SK-N-SH (cell line): ENCODE measurements at regions not wholly inside any gene's neighbourhood (a gene's known extent, or its start where the extent isn't known, plus 50 kb on each side); places are given as distances from the start of the nearest gene placed in this dataset.

Experiments used
- CTCF ChIP-seq: fragments of 200-600 bp; sonication (generic); IDR thresholded peaks from 2 replicates; pipeline ENCODE4 v1.6.1; 2017; ENCODE audit warnings: antibody characterized with exemption, mild to moderate bottlenecking, moderate library complexity
- ELF1 ChIP-seq: IDR thresholded peaks from 2 replicates; pipeline ENCODE4 v1.4.0; 2012
- EP300 ChIP-seq, 2 experiments: IDR thresholded peaks; 2 replicates each; pipeline versions ENCODE4 v1.4.0 to v1.6.1; 2012; ENCODE audit warnings: borderline replicate concordance in 1 of 2, low read depth in 1 of 2, low read length in 1 of 2
- EZH2phosphoT487 ChIP-seq: fragments of 200-600 bp; sonication (generic); IDR thresholded peaks from 2 replicates; pipeline ENCODE4 v1.6.1; 2017; ENCODE audit warnings: low read depth, mixed run types, mild to moderate bottlenecking, antibody characterized with exemption, moderate library complexity, borderline replicate concordance
- IRF3 ChIP-seq: fragments of 150-350 bp; IDR thresholded peaks from 2 replicates; pipeline ENCODE4 v1.6.1; 2016; ENCODE audit warnings: mild to moderate bottlenecking, low read depth, low read length
- MAX ChIP-seq: IDR thresholded peaks from 2 replicates; pipeline ENCODE4 v1.4.0; 2012; ENCODE audit warnings: low read depth
- MEF2A ChIP-seq: IDR thresholded peaks from 2 replicates; pipeline ENCODE4 v1.4.0; 2012; ENCODE audit warnings: low read depth, borderline replicate concordance
- POLR2AphosphoS5 ChIP-seq: IDR thresholded peaks from 2 replicates; pipeline ENCODE4 v1.6.1; 2012; ENCODE audit warnings: low read depth, low read length
- RCOR1 ChIP-seq: fragments of 150-350 bp; IDR thresholded peaks from 2 replicates; pipeline ENCODE4 v1.6.1; 2017; ENCODE audit warnings: antibody characterized with exemption, low read length
- TAF1 ChIP-seq: IDR thresholded peaks from 2 replicates; pipeline ENCODE4 v1.6.1; 2012; ENCODE audit warnings: low read depth, mild to moderate bottlenecking, low read length, moderate library complexity, borderline replicate concordance
- USF1 ChIP-seq: IDR thresholded peaks from 2 replicates; pipeline ENCODE4 v1.4.0; 2012; ENCODE audit warnings: low read depth, borderline replicate concordance
- YY1 ChIP-seq: IDR thresholded peaks from 2 replicates; pipeline ENCODE4 v1.4.0; 2012; ENCODE audit warnings: low read depth, mild to moderate bottlenecking
- ZBTB33 ChIP-seq: IDR thresholded peaks from 2 replicates; pipeline ENCODE4 v1.4.0; 2012; ENCODE audit warnings: low read depth, borderline replicate concordance

- TF ChIP-seq CTCF: no peak
- no peak for TF ChIP-seq EZH2phosphoT487
- no peak for TF ChIP-seq POLR2AphosphoS5
- no peak for TF ChIP-seq TAF1
- TF ChIP-seq USF1: no peak
- TF ChIP-seq MEF2A: no peak
- TF ChIP-seq IRF3: no peak
- TF ChIP-seq MAX: no peak
- TF ChIP-seq ZBTB33: no peak
- no peak for TF ChIP-seq YY1
- TF ChIP-seq ELF1: no peak
- no peak for TF ChIP-seq EP300 (IDR thresholded peaks at IDR 0.05; ENCODE audit: borderline replicate concordance in 1 of 2, low read depth in 1 of 2, low read length in 1 of 2)
- no peak for TF ChIP-seq RCOR1
These were observed 253.4 kb downstream of the SP3 start for GRCh38 chr2:173711816-173712215.
